Fibroblast of peridontal ligament (primary cell): ENCODE measurements at regions not wholly inside any gene's neighbourhood (a gene's known extent, or its start where the extent isn't known, plus 50 kb on each side); places are given as distances from the start of the nearest gene placed in this dataset.
A peak's percentile ranks its signal among the peaks of the same experiment; 100 is the strongest.
"Not testable (repeated sequence)": the region's sequence is repeated elsewhere in the genome, so short reads cannot be mapped to it uniquely, and the experiment has no call there.

Experiments used
- DNase-seq: peaks from one replicate; pipeline ENCODE4 v3.0.0-alpha.2; 2010; ENCODE audit errors: extremely low read depth

GRCh38 chr10:87416892-87417291, 59.3 kb downstream of the NUTM2D start:
- not testable (repeated sequence) for DNase-seq

- DNase-seq, result not testable (repeated sequence)
Observed at GRCh38 chr10:87422641-87423040, 65.1 kb downstream of the NUTM2D start.

- not testable (repeated sequence) for DNase-seq
Observed at GRCh38 chr10:87424697-87425373, 67.3 kb downstream of the NUTM2D start.

DNA sequence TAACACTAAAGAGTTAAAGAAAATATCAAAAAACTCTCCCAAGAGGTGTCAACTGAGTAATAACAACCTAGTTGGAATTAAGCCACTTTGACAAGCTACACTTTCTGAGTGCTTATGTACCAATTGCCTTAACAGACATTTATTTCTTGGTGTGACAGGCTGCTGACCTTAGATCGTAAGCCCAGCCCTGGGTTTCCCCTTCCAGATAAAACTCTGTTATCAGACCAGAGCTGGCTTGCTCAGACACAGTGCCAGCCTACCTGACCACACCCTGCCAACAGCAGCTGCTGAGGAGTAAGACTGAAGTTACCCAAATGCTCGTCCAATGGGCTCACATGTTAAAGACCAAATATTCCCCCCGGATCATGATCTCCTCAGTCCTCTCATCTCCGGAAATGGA, 70.9 kb upstream of the MINPP1 start:
- DNase-seq, result not testable (repeated sequence)

- not testable (repeated sequence) for DNase-seq
Observed at GRCh38 chr10:87435295-87435826, 69.3 kb upstream of the MINPP1 start.

- not testable (repeated sequence) for DNase-seq
Observed at GRCh38 chr10:87436104-87436503, 68.6 kb upstream of the MINPP1 start.

- DNase-seq, result peak; percentile 71
Observed at GRCh38 chr10:87437450-87437849, 67.2 kb upstream of the MINPP1 start.
